ENCODE measurements at regions not wholly inside any gene's neighbourhood (a gene's known extent, or its start where the extent isn't known, plus 50 kb on each side); places are given as distances from the start of the nearest gene placed in this dataset.

- ATAC-seq (ENCODE audit: low read depth): no peak
- H3K4me1 Mint-ChIP-seq: no peaks in the 10 kb centered on the region
- H3K27ac Mint-ChIP-seq: no peak overlapping the region
- CTCF ChIA-PET: no interaction called here
- H3K9me3 Mint-ChIP-seq: no peaks in the 10 kb centered on the region
- no peaks in the 10 kb centered on the region for H3K27me3 Mint-ChIP-seq
- POLR2A ChIA-PET: no interaction called here
- no peak overlapping the region for H3K4me3 Mint-ChIP-seq
- H3K36me3 Mint-ChIP-seq (ENCODE audit: low read depth): no peaks in the 10 kb centered on the region
- no peak for TF ChIP-seq CTCF (IDR thresholded peaks at IDR 0.05)
- no peak for DNase-seq
- intact Hi-C loops (cut with micrococcal nuclease): no loop called here
Observed at GRCh38 chr11:92627615-92628256, 341.7 kb upstream of the MTNR1B start.

- no peak for DNase-seq
- no peak overlapping the region for H3K4me3 Mint-ChIP-seq
- ATAC-seq (ENCODE audit: low read depth): no peak
- ChIA-PET POLR2A (no interaction called here), CTCF (no interaction called here)
- no peaks in the 10 kb centered on the region for H3K27me3 Mint-ChIP-seq
- no peaks in the 10 kb centered on the region for H3K36me3 Mint-ChIP-seq (ENCODE audit: low read depth)
- H3K4me1 Mint-ChIP-seq: no peaks in the 10 kb centered on the region
- intact Hi-C loops (cut with micrococcal nuclease): no loop called here
- H3K9me3 Mint-ChIP-seq: no peaks in the 10 kb centered on the region
- TF ChIP-seq CTCF (IDR thresholded peaks at IDR 0.05): no peak
- no peak overlapping the region for H3K27ac Mint-ChIP-seq
Observed at GRCh38 chr11:92628401-92629292, 340.8 kb upstream of the MTNR1B start.

GRCh38 chr11:92632495-92632894 is 337.0 kb upstream of the MTNR1B start:
- Mint-ChIP-seq H3K27me3 (no peaks in the 10 kb centered on the region), H3K36me3 (ENCODE audit: low read depth) (no peaks in the 10 kb centered on the region), H3K9me3 (no peaks in the 10 kb centered on the region), H3K4me3 (no peak overlapping the region), H3K27ac (no peak overlapping the region), H3K4me1 (no peaks in the 10 kb centered on the region)
- ChIA-PET CTCF (no interaction called here), POLR2A (no interaction called here)
- DNase-seq: no peak
- intact Hi-C loops (cut with micrococcal nuclease): loop anchor here (10.0 kb wide), 1 partner anchor 48 kb away; no protein-coding TSS in a partner anchor
- no peak for ATAC-seq (ENCODE audit: low read depth)
- TF ChIP-seq CTCF (IDR thresholded peaks at IDR 0.05): no peak

GRCh38 chr11:92633820-92634219 is 335.6 kb upstream of the MTNR1B start:
- intact Hi-C loops (cut with micrococcal nuclease): loop anchor here (10.0 kb wide), 1 partner anchor 49 kb away; no protein-coding TSS in a partner anchor
- Mint-ChIP-seq H3K27me3 (no peaks in the 10 kb centered on the region), H3K4me1 (no peaks in the 10 kb centered on the region), H3K4me3 (no peak overlapping the region), H3K36me3 (ENCODE audit: low read depth) (no peaks in the 10 kb centered on the region), H3K27ac (no peak overlapping the region), H3K9me3 (no peaks in the 10 kb centered on the region)
- POLR2A ChIA-PET: no interaction called here
- no peak for TF ChIP-seq CTCF (IDR thresholded peaks at IDR 0.05)
- DNase-seq: no peak
- CTCF ChIA-PET: no interaction called here
- no peak for ATAC-seq (ENCODE audit: low read depth)

- no peaks in the 10 kb centered on the region for H3K27me3 Mint-ChIP-seq
- CTCF ChIA-PET: no interaction called here
- H3K27ac Mint-ChIP-seq: no peak overlapping the region
- DNase-seq: no peak
- H3K36me3 Mint-ChIP-seq (ENCODE audit: low read depth): no peaks in the 10 kb centered on the region
- TF ChIP-seq CTCF (IDR thresholded peaks at IDR 0.05): no peak
- no peak for ATAC-seq (ENCODE audit: low read depth)
- intact Hi-C loops (cut with micrococcal nuclease): loop anchor here (10.0 kb wide), 1 partner anchor 52 kb away; no protein-coding TSS in a partner anchor
- no peak overlapping the region for H3K4me3 Mint-ChIP-seq
- no peaks in the 10 kb centered on the region for H3K4me1 Mint-ChIP-seq
- POLR2A ChIA-PET: no interaction called here
- no peaks in the 10 kb centered on the region for H3K9me3 Mint-ChIP-seq
Observed at GRCh38 chr11:92636543-92637188, 332.8 kb upstream of the MTNR1B start.

All from activated B cell treated with CpG ODN at 0.5 μM for 24 hours (primary cell).